ENCODE measurements at regions not wholly inside any gene's neighbourhood (a gene's known extent, or its start where the extent isn't known, plus 50 kb on each side); places are given as distances from the start of the nearest gene placed in this dataset.

- peak overlapping the region; percentile 25 to 64 for H3K27ac ChIP-seq (ENCODE audit: low read depth in 1 of 2, low read length in 2 of 2)
- H3K36me3 ChIP-seq (ENCODE audit: control insufficient read depth in 4 of 4, insufficient read depth in 3 of 4, low read depth in 1 of 4, low read length in 3 of 4), result no peaks in the 10 kb centered on the region
- no peaks in the 10 kb centered on the region for H3K27me3 ChIP-seq (ENCODE audit: control insufficient read depth in 4 of 4, insufficient read depth in 4 of 4, low read length in 3 of 4)
- H3K9me3 ChIP-seq (ENCODE audit: control insufficient read depth in 4 of 4, low read length in 3 of 4), result no peaks in the 10 kb centered on the region
- TF ChIP-seq FOXA1 (IDR thresholded peaks at IDR 0.05), result no peak
- TF ChIP-seq, protein P1, sequence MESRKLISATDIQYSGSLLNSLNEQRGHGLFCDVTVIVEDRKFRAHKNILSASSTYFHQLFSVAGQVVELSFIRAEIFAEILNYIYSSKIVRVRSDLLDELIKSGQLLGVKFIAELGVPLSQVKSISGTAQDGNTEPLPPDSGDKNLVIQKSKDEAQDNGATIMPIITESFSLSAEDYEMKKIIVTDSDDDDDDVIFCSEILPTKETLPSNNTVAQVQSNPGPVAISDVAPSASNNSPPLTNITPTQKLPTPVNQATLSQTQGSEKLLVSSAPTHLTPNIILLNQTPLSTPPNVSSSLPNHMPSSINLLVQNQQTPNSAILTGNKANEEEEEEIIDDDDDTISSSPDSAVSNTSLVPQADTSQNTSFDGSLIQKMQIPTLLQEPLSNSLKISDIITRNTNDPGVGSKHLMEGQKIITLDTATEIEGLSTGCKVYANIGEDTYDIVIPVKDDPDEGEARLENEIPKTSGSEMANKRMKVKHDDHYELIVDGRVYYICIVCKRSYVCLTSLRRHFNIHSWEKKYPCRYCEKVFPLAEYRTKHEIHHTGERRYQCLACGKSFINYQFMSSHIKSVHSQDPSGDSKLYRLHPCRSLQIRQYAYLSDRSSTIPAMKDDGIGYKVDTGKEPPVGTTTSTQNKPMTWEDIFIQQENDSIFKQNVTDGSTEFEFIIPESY (IDR thresholded peaks at IDR 0.05), result no peak
- WGBS, result 85% methylated on average over 6 of the region's 6 CpGs
- H3K9ac ChIP-seq (ENCODE audit: low read depth in 1 of 2, low read length in 2 of 2), result no peak overlapping the region
- H3K4me3 ChIP-seq (ENCODE audit: low read depth in 1 of 3, low read length in 3 of 3), result no peak overlapping the region
- H3K4me1 ChIP-seq (ENCODE audit: control insufficient read depth in 4 of 4, insufficient read depth in 4 of 4, low read length in 3 of 4), result peaks cover 11 to 47% (median 32%) of the 10 kb centered on the region in 4 donors
- DNase-seq (ENCODE audit: low spot score), result no peak
Measured at GRCh38 chr11:71201936-71202597, 50.3 kb downstream of the SHANK2 start.

GRCh38 chr11:71201231-71201630, 51.1 kb downstream of the SHANK2 start:
- Histone ChIP-seq H3K9ac (ENCODE audit: low read depth in 1 of 2, low read length in 2 of 2) (no peak overlapping the region), H3K27me3 (ENCODE audit: control insufficient read depth in 4 of 4, insufficient read depth in 4 of 4, low read length in 3 of 4) (no peaks in the 10 kb centered on the region), H3K36me3 (ENCODE audit: control insufficient read depth in 4 of 4, insufficient read depth in 3 of 4, low read depth in 1 of 4, low read length in 3 of 4) (no peaks in the 10 kb centered on the region), H3K9me3 (ENCODE audit: control insufficient read depth in 4 of 4, low read length in 3 of 4) (no peaks in the 10 kb centered on the region), H3K4me3 (ENCODE audit: low read depth in 1 of 3, low read length in 3 of 3) (no peak overlapping the region), H3K4me1 (ENCODE audit: control insufficient read depth in 4 of 4, insufficient read depth in 4 of 4, low read length in 3 of 4) (peaks cover 7 to 38% (median 23%) of the 10 kb centered on the region in 4 donors), H3K27ac (ENCODE audit: low read depth in 1 of 2, low read length in 2 of 2) (no peak overlapping the region)
- no peak for DNase-seq (ENCODE audit: low spot score)
- WGBS, result 96% methylated on average over 20 of the region's 20 CpGs
- TF ChIP-seq RXRA (IDR thresholded peaks at IDR 0.05) (no peak), CTCF (IDR thresholded peaks at IDR 0.05; ENCODE audit: low read depth, low read length, missing input control) (no peak), EGR1 (IDR thresholded peaks at IDR 0.05; ENCODE audit: low read depth in 2 of 2) (no peak), TAF1 (conservative IDR thresholded peaks at IDR 0.05) (no peak), FOXA1 (IDR thresholded peaks at IDR 0.05) (no peak), GABPA (IDR thresholded peaks at IDR 0.05 in 1 of 2, conservative IDR thresholded peaks at IDR 0.05 in 1 of 2) (no peak), NR2F2 (IDR thresholded peaks at IDR 0.05) (no peak), HNF4A (conservative IDR thresholded peaks at IDR 0.05) (no peak), SP1 (IDR thresholded peaks at IDR 0.05) (no peak), YY1 (IDR thresholded peaks at IDR 0.05) (no peak), RAD21 (IDR thresholded peaks at IDR 0.05) (no peak), JUND (IDR thresholded peaks at IDR 0.05) (no peak), ATF3 (IDR thresholded peaks at IDR 0.05) (no peak), FOXA2 (IDR thresholded peaks at IDR 0.05) (no peak), HNF4G (IDR thresholded peaks at IDR 0.05) (no peak)
- TF ChIP-seq, protein P1 (IDR thresholded peaks at IDR 0.05), result no peak
- TF ChIP-seq, protein P2, sequence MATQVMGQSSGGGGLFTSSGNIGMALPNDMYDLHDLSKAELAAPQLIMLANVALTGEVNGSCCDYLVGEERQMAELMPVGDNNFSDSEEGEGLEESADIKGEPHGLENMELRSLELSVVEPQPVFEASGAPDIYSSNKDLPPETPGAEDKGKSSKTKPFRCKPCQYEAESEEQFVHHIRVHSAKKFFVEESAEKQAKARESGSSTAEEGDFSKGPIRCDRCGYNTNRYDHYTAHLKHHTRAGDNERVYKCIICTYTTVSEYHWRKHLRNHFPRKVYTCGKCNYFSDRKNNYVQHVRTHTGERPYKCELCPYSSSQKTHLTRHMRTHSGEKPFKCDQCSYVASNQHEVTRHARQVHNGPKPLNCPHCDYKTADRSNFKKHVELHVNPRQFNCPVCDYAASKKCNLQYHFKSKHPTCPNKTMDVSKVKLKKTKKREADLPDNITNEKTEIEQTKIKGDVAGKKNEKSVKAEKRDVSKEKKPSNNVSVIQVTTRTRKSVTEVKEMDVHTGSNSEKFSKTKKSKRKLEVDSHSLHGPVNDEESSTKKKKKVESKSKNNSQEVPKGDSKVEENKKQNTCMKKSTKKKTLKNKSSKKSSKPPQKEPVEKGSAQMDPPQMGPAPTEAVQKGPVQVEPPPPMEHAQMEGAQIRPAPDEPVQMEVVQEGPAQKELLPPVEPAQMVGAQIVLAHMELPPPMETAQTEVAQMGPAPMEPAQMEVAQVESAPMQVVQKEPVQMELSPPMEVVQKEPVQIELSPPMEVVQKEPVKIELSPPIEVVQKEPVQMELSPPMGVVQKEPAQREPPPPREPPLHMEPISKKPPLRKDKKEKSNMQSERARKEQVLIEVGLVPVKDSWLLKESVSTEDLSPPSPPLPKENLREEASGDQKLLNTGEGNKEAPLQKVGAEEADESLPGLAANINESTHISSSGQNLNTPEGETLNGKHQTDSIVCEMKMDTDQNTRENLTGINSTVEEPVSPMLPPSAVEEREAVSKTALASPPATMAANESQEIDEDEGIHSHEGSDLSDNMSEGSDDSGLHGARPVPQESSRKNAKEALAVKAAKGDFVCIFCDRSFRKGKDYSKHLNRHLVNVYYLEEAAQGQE (IDR thresholded peaks at IDR 0.05), result no peak
- TF ChIP-seq, protein P3, sequence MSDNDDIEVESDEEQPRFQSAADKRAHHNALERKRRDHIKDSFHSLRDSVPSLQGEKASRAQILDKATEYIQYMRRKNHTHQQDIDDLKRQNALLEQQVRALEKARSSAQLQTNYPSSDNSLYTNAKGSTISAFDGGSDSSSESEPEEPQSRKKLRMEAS (IDR thresholded peaks at IDR 0.05), result no peak

Measured in liver (tissue), 8 donors.